Heart left ventricle (tissue), 16 donors: ENCODE measurements at regions not wholly inside any gene's neighbourhood (a gene's known extent, or its start where the extent isn't known, plus 50 kb on each side); places are given as distances from the start of the nearest gene placed in this dataset.

Source experiments
- ATAC-seq, 4 donors: fragments of 200-7000 bp; cut with Tn5 transposase; one replicate each; pipeline ENCODE4 v1.9.1; 2020 to 2022; ENCODE audit warnings: moderate library complexity in 4 of 4, mild to moderate bottlenecking in 3 of 4, moderate number of reproducible peaks in 1 of 4
- DNase-seq, 5 donors: peaks; one replicate each; pipeline ENCODE4 v3.0.0-alpha.2; 2020
- H3K27ac ChIP-seq, 12 donors: fragments of 200-600 bp; sonication (generic) in 4 of 12; one replicate each; pipeline versions ENCODE4 v1.5.0 to v1.8.0; 2016 to 2022; ENCODE audit warnings: mild to moderate bottlenecking in 2 of 12
- H3K27me3 ChIP-seq, 9 donors: fragments of 200-600 bp; sonication (generic) in 2 of 9; one replicate each; pipeline versions ENCODE4 v1.5.1 to v1.8.0; 2016 to 2022; ENCODE audit warnings: mild to moderate bottlenecking in 3 of 9
- H3K36me3 ChIP-seq, 9 donors: fragments of 200-600 bp; sonication (generic) in 2 of 9; one replicate each; pipeline versions ENCODE4 v1.5.0 to v1.8.0; 2018 to 2022; ENCODE audit warnings: mild to moderate bottlenecking in 2 of 9
- H3K4me1 ChIP-seq, 12 donors: fragments of 200-600 bp; sonication (generic) in 4 of 12; one replicate each; pipeline versions ENCODE4 v1.5.0 to v1.8.0; 2016 to 2022; ENCODE audit warnings: mild to moderate bottlenecking in 3 of 12
- H3K4me3 ChIP-seq, 12 donors: fragments of 200-600 bp; sonication (generic) in 4 of 12; one replicate each; pipeline versions ENCODE4 v1.5.0 to v1.8.0; 2017 to 2022; ENCODE audit warnings: mild to moderate bottlenecking in 9 of 12, moderate library complexity in 4 of 12
- H3K9me3 ChIP-seq, 12 donors: fragments of 200-600 bp; sonication (generic) in 4 of 12; one replicate each; pipeline versions ENCODE4 v1.5.0 to v1.8.0; 2016 to 2022; ENCODE audit warnings: mild to moderate bottlenecking in 1 of 12
- CTCF ChIP-seq, 12 donors: fragments of 200-600 bp; sonication (generic) in 4 of 12; IDR thresholded peaks; one replicate each; pipeline versions ENCODE4 v1.5.0 to v1.8.0; 2018 to 2022; ENCODE audit warnings: antibody characterized with exemption in 12 of 12, mild to moderate bottlenecking in 5 of 12
- POLR2A ChIP-seq, 2 donors: fragments of 450-650 bp; IDR thresholded peaks; one replicate each; pipeline ENCODE4 v1.6.1; 2017; ENCODE audit warnings: antibody characterized with exemption in 2 of 2, mild to moderate bottlenecking in 2 of 2, moderate library complexity in 2 of 2
- WGBS, 4 donors: extraction: QIAGEN DNeasy Blood & Tissue Kit in 2 of 4; methylation state at CpG; one replicate each; pipeline versions ENCODE4 v1.1.5 to v1.1.7; 2013 to 2018; 5-methylcytosine and 5-hydroxymethylcytosine counted together
- intact Hi-C, 10 donors: fragments of 100-400 bp; cut with DNase I; formaldehyde crosslinking; loops; one replicate each; pipeline versions ENCODE4 v1.11.1 to v1.14.2; 2022
- donor health status: ischemic (EF 13 %, LVEDD 7.1; RV severe dilation, severe dysfunction).
- donor health status: healthy with polysubstance abuse.
- donor health status: DM: no; HTN: yes; CAD: no.
- donor health status: DM: no; HTN: no; CAD: no.
- donor health status: ischemic (EF 25% LVEDD 6.9; RV normal size, moderate dysfunction).
- donor health status: ischemic (EF 25% LVEDD 5.7; RV mildly dilated, moderate dysfunction).
- donor health status: healthy.
- donor health status: DM: yes; HTN: yes; CAD: no.
- donor health status: ischemic (EF 35%, LVEDD 5.7; RV mildly dilated, moderate dysfunction).
- donor health status: nonischemic (EF 11% LVEDD 7.7; RV severe dilation, severe dysfunction).
- donor health status: DM: yes; HTN: yes; CAD: no.
- donor health status: PGD.
- donor health status: ischemic (EF 29% LVEDD 5.4; RV normal size, mild dysfunction).
- donor health status: nonischemic (EF 23%, LVEDD 6.1; RV moderate dilation, normal function).

- Histone ChIP-seq H3K36me3 (no peaks in the 10 kb centered on the region), H3K4me3 (no peak overlapping the region), H3K27ac (no peak overlapping the region), H3K4me1 (no peaks in the 10 kb centered on the region), H3K27me3 (peaks cover 0 to 3% (median 0%) of the 10 kb centered on the region in 9 donors), H3K9me3 (no peaks in the 10 kb centered on the region)
- ATAC-seq (no peak), DNase-seq (no peak)
- 70 to 98% (median 87%) methylated on average over 6 of the region's 6 CpGs for WGBS, 4 donors
- TF ChIP-seq POLR2A (IDR thresholded peaks at IDR 0.05), result no peak
- no peak for TF ChIP-seq CTCF (IDR thresholded peaks at IDR 0.05)
- intact Hi-C loops, result no loop called here
Observed at GRCh38 chrX:34555481-34555880, 101.6 kb downstream of the TMEM47 start.

GRCh38 chrX:34546366-34546765, 110.7 kb downstream of the TMEM47 start:
- TF ChIP-seq POLR2A (IDR thresholded peaks at IDR 0.05) (no peak), CTCF (IDR thresholded peaks at IDR 0.05) (no peak)

GRCh38 chrX:34528081-34528480, 129.0 kb downstream of the TMEM47 start:
- Histone ChIP-seq H3K27me3 (no peaks in the 10 kb centered on the region), H3K27ac (no peak overlapping the region), H3K9me3 (no peaks in the 10 kb centered on the region), H3K36me3 (no peaks in the 10 kb centered on the region), H3K4me1 (no peaks in the 10 kb centered on the region), H3K4me3 (no peak overlapping the region)
- no peak for ATAC-seq
- TF ChIP-seq CTCF (IDR thresholded peaks at IDR 0.05) (no peak), POLR2A (IDR thresholded peaks at IDR 0.05) (no peak)
- no peak for DNase-seq
- intact Hi-C loops, result no loop called here

More at GRCh38 chrX:34546366-34546765, 110.7 kb downstream of the TMEM47 start:
- no peaks in the 10 kb centered on the region for H3K36me3 ChIP-seq
- H3K4me3 ChIP-seq, result no peak overlapping the region
- intact Hi-C loops, result no loop called here
- no peaks in the 10 kb centered on the region for H3K9me3 ChIP-seq
- DNase-seq (no peak), ATAC-seq (no peak)
- peaks cover 0 to 9% (median 0%) of the 10 kb centered on the region in 9 donors for H3K27me3 ChIP-seq
- H3K4me1 ChIP-seq, result no peaks in the 10 kb centered on the region
- no peak overlapping the region for H3K27ac ChIP-seq
- whole genome bisulfite sequencing, 4 donors, result 48 to 69% (median 61%) methylated on average over 4 of the region's 4 CpGs

- intact Hi-C loops, result no loop called here
- no peak for TF ChIP-seq POLR2A (IDR thresholded peaks at IDR 0.05)
- no peak for TF ChIP-seq CTCF (IDR thresholded peaks at IDR 0.05)
- DNase-seq (no peak), ATAC-seq (no peak)
- H3K4me3 ChIP-seq, result no peak overlapping the region
- H3K27ac ChIP-seq, result no peak overlapping the region
- H3K9me3 ChIP-seq, result no peaks in the 10 kb centered on the region
- 33 to 48% (median 38%) methylated on average over 2 of the region's 2 CpGs for WGBS, 4 donors
- no peaks in the 10 kb centered on the region for H3K27me3 ChIP-seq
- H3K36me3 ChIP-seq, result no peaks in the 10 kb centered on the region
- no peaks in the 10 kb centered on the region for H3K4me1 ChIP-seq
Observed at GRCh38 chrX:34521563-34521962, 135.5 kb downstream of the TMEM47 start.
